ENCODE measurements at regions not wholly inside any gene's neighbourhood (a gene's known extent, or its start where the extent isn't known, plus 50 kb on each side); places are given as distances from the start of the nearest gene placed in this dataset.

DNA sequence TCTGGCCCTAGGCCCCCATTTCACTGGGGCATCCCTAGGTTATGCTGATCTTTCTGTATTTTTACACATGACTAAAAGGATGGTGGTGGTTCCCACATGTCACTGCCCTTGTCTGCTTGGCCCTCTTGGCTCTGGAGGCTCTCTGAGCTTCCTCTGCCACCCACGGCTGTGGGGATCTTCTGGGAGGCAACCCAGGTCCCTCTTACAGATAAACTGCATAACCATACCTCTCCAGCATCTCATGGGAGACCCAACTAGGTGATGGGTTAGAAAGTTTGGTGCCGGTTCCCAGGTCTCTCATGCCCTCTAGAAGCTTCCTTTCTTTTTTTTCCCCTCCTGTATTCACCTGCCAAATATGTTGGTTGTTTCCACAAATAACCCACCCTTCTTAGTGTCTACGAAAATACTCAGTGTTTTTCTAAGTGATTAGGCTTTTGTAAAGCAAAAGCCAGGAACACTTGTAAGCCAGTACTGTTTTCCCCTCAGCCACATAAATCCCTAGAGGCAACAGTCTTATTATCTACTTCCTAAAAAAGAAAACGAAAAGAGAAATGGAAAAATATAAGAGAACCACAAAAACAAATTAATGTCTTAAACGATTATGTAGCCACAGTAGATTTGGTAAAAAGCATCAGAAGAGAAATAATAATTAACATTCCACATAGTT lies 71.7 kb upstream of the SMLR1 start:
- Histone ChIP-seq H3K4me3 (ENCODE audit: control extremely low read depth in 1 of 5, extremely low read depth in 1 of 5, insufficient read depth in 1 of 5, low read depth in 2 of 5, low read length in 4 of 5) (no peak overlapping the region), H3K4me1 (ENCODE audit: control insufficient read depth in 2 of 2, insufficient read depth in 2 of 2, low read length in 2 of 2) (no peaks in the 10 kb centered on the region), H3K27ac (ENCODE audit: low read length in 2 of 2) (no peak overlapping the region), H3K36me3 (replicated peaks in 1 of 2; ENCODE audit: control extremely low read depth in 1 of 2, control insufficient read depth in 1 of 2, extremely low read depth in 1 of 2, insufficient read depth in 2 of 2, low read length in 1 of 2) (no peaks in the 10 kb centered on the region), H3K4me2 (replicated peaks; ENCODE audit: low read depth, low read length, poor library complexity, severe bottlenecking) (no peak overlapping the region), H3K9ac (ENCODE audit: low read length) (no peak overlapping the region), H4K20me1 (ENCODE audit: control insufficient read depth, insufficient read depth, low read length, poor library complexity, severe bottlenecking) (no peaks in the 10 kb centered on the region), H3K79me2 (ENCODE audit: control insufficient read depth, insufficient read depth, low read length) (no peaks in the 10 kb centered on the region), H3K9me3 (ENCODE audit: control extremely low read depth in 1 of 3, control insufficient read depth in 2 of 3, insufficient read depth in 1 of 3, low read length in 2 of 3) (no peaks in the 10 kb centered on the region), H3K27me3 (replicated peaks in 1 of 4; ENCODE audit: control extremely low read depth in 1 of 4, control insufficient read depth in 3 of 4, insufficient read depth in 4 of 4, low read length in 3 of 4) (no peaks in the 10 kb centered on the region), H2AFZ (ENCODE audit: insufficient read depth, low read depth, low read length, poor library complexity, severe bottlenecking) (no peak overlapping the region)
- no peaks in the 10 kb centered on the region for H3K9me3 Mint-ChIP-seq (ENCODE audit: insufficient read depth)
- no peak overlapping the region for H3K4me3 Mint-ChIP-seq
- POLR2A ChIA-PET: no interaction called here
- DNase-seq (no peak), ATAC-seq (ENCODE audit: low read depth) (no peak)
- CTCF ChIA-PET: no interaction called here
- H3K4me1 Mint-ChIP-seq: no peaks in the 10 kb centered on the region
- intact Hi-C loops (cut with micrococcal nuclease): no loop called here
- no CpG with 5 or more reads among the region's 5 CpGs for WGBS (ENCODE audit: insufficient coverage)
- no peak overlapping the region for H3K27ac Mint-ChIP-seq
- TF ChIP-seq CTCF (IDR thresholded peaks at IDR 0.05) (no peak), EZH2 (IDR thresholded peaks at IDR 0.05; ENCODE audit: borderline replicate concordance, insufficient read depth, low read depth, low read length, poor library complexity, severe bottlenecking) (no peak)
- H3K27me3 Mint-ChIP-seq: peaks cover 9% of the 10 kb centered on the region

GRCh38 chr6:130756824-130757223 lies 70.4 kb upstream of the SMLR1 start:
- no peak for ATAC-seq (ENCODE audit: low read depth)
- H3K27me3 Mint-ChIP-seq: peaks cover 12% of the 10 kb centered on the region
- Histone ChIP-seq H4K20me1 (ENCODE audit: control insufficient read depth, insufficient read depth, low read length, poor library complexity, severe bottlenecking) (no peaks in the 10 kb centered on the region), H3K27me3 (replicated peaks in 1 of 4; ENCODE audit: control extremely low read depth in 1 of 4, control insufficient read depth in 3 of 4, insufficient read depth in 4 of 4, low read length in 3 of 4) (no peaks in the 10 kb centered on the region), H3K9ac (ENCODE audit: low read length) (no peak overlapping the region), H3K9me3 (ENCODE audit: control extremely low read depth in 1 of 3, control insufficient read depth in 2 of 3, insufficient read depth in 1 of 3, low read length in 2 of 3) (no peaks in the 10 kb centered on the region), H3K36me3 (replicated peaks in 1 of 2; ENCODE audit: control extremely low read depth in 1 of 2, control insufficient read depth in 1 of 2, extremely low read depth in 1 of 2, insufficient read depth in 2 of 2, low read length in 1 of 2) (no peaks in the 10 kb centered on the region), H2AFZ (ENCODE audit: insufficient read depth, low read depth, low read length, poor library complexity, severe bottlenecking) (no peak overlapping the region), H3K27ac (ENCODE audit: low read length in 2 of 2) (no peak overlapping the region), H3K4me3 (ENCODE audit: control extremely low read depth in 1 of 5, extremely low read depth in 1 of 5, insufficient read depth in 1 of 5, low read depth in 2 of 5, low read length in 4 of 5) (no peak overlapping the region), H3K4me2 (replicated peaks; ENCODE audit: low read depth, low read length, poor library complexity, severe bottlenecking) (no peak overlapping the region), H3K4me1 (ENCODE audit: control insufficient read depth in 2 of 2, insufficient read depth in 2 of 2, low read length in 2 of 2) (no peaks in the 10 kb centered on the region), H3K79me2 (ENCODE audit: control insufficient read depth, insufficient read depth, low read length) (no peaks in the 10 kb centered on the region)
- no CpG with 5 or more reads among the region's 1 CpG for WGBS (ENCODE audit: insufficient coverage)
- H3K9me3 Mint-ChIP-seq (ENCODE audit: insufficient read depth): no peaks in the 10 kb centered on the region
- ChIA-PET CTCF (no interaction called here), POLR2A (no interaction called here)
- intact Hi-C loops (cut with micrococcal nuclease): no loop called here
- H3K4me3 Mint-ChIP-seq: no peak overlapping the region
- TF ChIP-seq EZH2 (IDR thresholded peaks at IDR 0.05; ENCODE audit: borderline replicate concordance, insufficient read depth, low read depth, low read length, poor library complexity, severe bottlenecking) (no peak), CTCF (IDR thresholded peaks at IDR 0.05) (no peak)
- no peaks in the 10 kb centered on the region for H3K4me1 Mint-ChIP-seq
- no peak for DNase-seq
- no peak overlapping the region for H3K27ac Mint-ChIP-seq
